Trophoblast cell (in vitro differentiated cells and primary cell): ENCODE measurements at regions not wholly inside any gene's neighbourhood (a gene's known extent, or its start where the extent isn't known, plus 50 kb on each side); places are given as distances from the start of the nearest gene placed in this dataset.

ENCODE experiments used
- DNase-seq, 2 donors: peaks; one replicate each; pipeline ENCODE4 v3.0.0-alpha.2; 2016
- H2AFZ ChIP-seq: 2 replicates; pipeline ENCODE4 v1.6.1; 2013; ENCODE audit warnings: low read length, moderate library complexity, mild to moderate bottlenecking; ENCODE audit not compliant: insufficient read depth, poor library complexity
- H2AK5ac ChIP-seq: 2 replicates; pipeline ENCODE4 v1.6.1; 2013; ENCODE audit warnings: mild to moderate bottlenecking, low read length
- H2BK120ac ChIP-seq: 2 replicates; pipeline ENCODE4 v1.6.1; 2013; ENCODE audit warnings: low read length, mild to moderate bottlenecking, moderate library complexity; ENCODE audit not compliant: insufficient read depth, poor library complexity
- H2BK12ac ChIP-seq: 2 replicates; pipeline ENCODE4 v1.6.1; 2013; ENCODE audit warnings: mild to moderate bottlenecking, low read length, moderate library complexity
- H2BK5ac ChIP-seq: 2 replicates; pipeline ENCODE4 v1.6.1; 2013; ENCODE audit warnings: low read length, low read depth, moderate library complexity, mild to moderate bottlenecking; ENCODE audit not compliant: poor library complexity
- H3K14ac ChIP-seq: 2 replicates; pipeline ENCODE4 v1.6.1; 2013; ENCODE audit warnings: mild to moderate bottlenecking, low read length
- H3K18ac ChIP-seq: 2 replicates; pipeline ENCODE4 v1.6.1; 2013; ENCODE audit warnings: mild to moderate bottlenecking, low read length
- H3K23ac ChIP-seq: 2 replicates; pipeline ENCODE4 v1.6.1; 2013; ENCODE audit warnings: low read length
- H3K27ac ChIP-seq: 2 replicates; pipeline ENCODE4 v1.5.1; 2013; ENCODE audit warnings: low read depth, mild to moderate bottlenecking, inconsistent platforms, low read length, moderate library complexity
- H3K27me3 ChIP-seq: 2 replicates; pipeline ENCODE4 v1.6.1; 2013; ENCODE audit warnings: inconsistent platforms, mild to moderate bottlenecking, low read length, moderate library complexity; ENCODE audit not compliant: insufficient read depth
- H3K36me3 ChIP-seq, 2 experiments: 1 replicate in 1 of 2; 2 replicates in 1 of 2; pipeline ENCODE4 v1.6.1; 2013; ENCODE audit warnings: low read length in 2 of 2, mild to moderate bottlenecking in 2 of 2, moderate library complexity in 1 of 2; ENCODE audit not compliant: insufficient read depth in 2 of 2, control insufficient read depth in 1 of 2
- H3K4ac ChIP-seq: 2 replicates; pipeline ENCODE4 v1.6.1; 2013; ENCODE audit warnings: low read depth, mild to moderate bottlenecking, low read length, moderate library complexity
- H3K4me1 ChIP-seq, 2 experiments: 1 replicate in 1 of 2; 2 replicates in 1 of 2; pipeline ENCODE4 v1.6.1; 2013; ENCODE audit warnings: low read length in 2 of 2, mild to moderate bottlenecking in 2 of 2, moderate library complexity in 1 of 2; ENCODE audit not compliant: insufficient read depth in 2 of 2, control insufficient read depth in 1 of 2
- H3K4me2 ChIP-seq: 2 replicates; pipeline ENCODE4 v1.6.1; 2013; ENCODE audit warnings: inconsistent platforms, mild to moderate bottlenecking, low read length, moderate library complexity
- H3K4me3 ChIP-seq: 2 replicates; pipeline ENCODE4 v1.5.1; 2013; ENCODE audit warnings: mild to moderate bottlenecking, low read depth, low read length, inconsistent platforms
- H3K79me1 ChIP-seq: one replicate; pipeline ENCODE4 v1.6.1; 2013; ENCODE audit warnings: low read length
- H3K79me2 ChIP-seq: 2 replicates; pipeline ENCODE4 v1.6.1; 2013; ENCODE audit warnings: low read length, mild to moderate bottlenecking; ENCODE audit not compliant: control insufficient read depth, insufficient read depth, poor library complexity
- H3K9ac ChIP-seq: 2 replicates; pipeline ENCODE4 v1.6.1; 2013; ENCODE audit warnings: mild to moderate bottlenecking, low read length
- H3K9me3 ChIP-seq: 2 replicates; pipeline ENCODE4 v1.6.1; 2013; ENCODE audit warnings: low read depth, mild to moderate bottlenecking, control low read depth, inconsistent platforms, low read length; ENCODE audit not compliant: insufficient read depth
- H4K12ac ChIP-seq: 2 replicates; pipeline ENCODE4 v1.6.1; 2013; ENCODE audit warnings: low read depth, mild to moderate bottlenecking, low read length, moderate library complexity
- H4K8ac ChIP-seq: 2 replicates; pipeline ENCODE4 v1.6.1; 2013; ENCODE audit warnings: low read depth, mild to moderate bottlenecking, low read length, moderate library complexity
- H4K91ac ChIP-seq: one replicate; pipeline ENCODE4 v1.6.1; 2013; ENCODE audit warnings: low read depth, mild to moderate bottlenecking, low read length, moderate library complexity
- WGBS: extraction: QIAGEN DNeasy Blood & Tissue Kit; methylation state at CpG from one replicate; pipeline ENCODE4 v1.1.7; 2013; ENCODE audit warnings: missing lambda C conversion rate; ENCODE audit not compliant: insufficient read length, insufficient coverage; ENCODE audit errors: extremely low coverage; 5-methylcytosine and 5-hydroxymethylcytosine counted together

GRCh38 chr9:4929917-4930316 lies 55.2 kb upstream of the JAK2 start:
- H3K79me1 ChIP-seq, result no peaks in the 10 kb centered on the region
- no peak overlapping the region for H4K91ac ChIP-seq
- H3K4me1 ChIP-seq, result peaks cover 4% of the 10 kb centered on the region in 2 experiments
- no peak overlapping the region for H4K12ac ChIP-seq
- no CpG with 5 or more reads among the region's 2 CpGs for WGBS
- H3K9me3 ChIP-seq, result no peaks in the 10 kb centered on the region
- no peak overlapping the region for H2BK12ac ChIP-seq
- H2BK5ac ChIP-seq, result no peak overlapping the region
- no peaks in the 10 kb centered on the region for H3K27me3 ChIP-seq
- H3K79me2 ChIP-seq, result no peaks in the 10 kb centered on the region
- no peak overlapping the region for H3K14ac ChIP-seq
- H4K8ac ChIP-seq, result no peak overlapping the region
- H3K9ac ChIP-seq, result no peak overlapping the region
- H3K27ac ChIP-seq, result no peak overlapping the region
- no peak overlapping the region for H3K18ac ChIP-seq
- no peak overlapping the region for H3K4me3 ChIP-seq
- no peak overlapping the region for H2AFZ ChIP-seq
- no peaks in the 10 kb centered on the region for H3K36me3 ChIP-seq
- H3K4ac ChIP-seq, result no peak overlapping the region
- no peak overlapping the region for H3K4me2 ChIP-seq
- H3K23ac ChIP-seq, result no peak overlapping the region
- no peak overlapping the region for H2BK120ac ChIP-seq
- no peak overlapping the region for H2AK5ac ChIP-seq
- DNase-seq, result peak in 1 of 2 donors; percentile 47

- Histone ChIP-seq H3K36me3 (no peaks in the 10 kb centered on the region), H2AK5ac (no peak overlapping the region), H4K91ac (no peak overlapping the region), H2BK12ac (no peak overlapping the region), H3K14ac (no peak overlapping the region), H3K9me3 (no peaks in the 10 kb centered on the region), H3K9ac (no peak overlapping the region), H2BK120ac (no peak overlapping the region), H3K4me2 (no peak overlapping the region), H4K12ac (no peak overlapping the region), H3K4me3 (no peak overlapping the region), H2AFZ (no peak overlapping the region), H4K8ac (no peak overlapping the region), H3K4ac (no peak overlapping the region), H3K79me2 (no peaks in the 10 kb centered on the region), H3K23ac (no peak overlapping the region), H3K79me1 (no peaks in the 10 kb centered on the region), H3K4me1 (peaks cover 4% of the 10 kb centered on the region in 2 experiments), H3K18ac (no peak overlapping the region), H3K27ac (no peak overlapping the region), H3K27me3 (no peaks in the 10 kb centered on the region), H2BK5ac (no peak overlapping the region)
- peak; percentile 70 to 88 for DNase-seq
- no CpG with 5 or more reads among the region's 4 CpGs for WGBS
Measured at GRCh38 chr9:4932681-4933080, 52.4 kb upstream of the JAK2 start.

- DNase-seq, result peak; percentile 85 to 97
- no peak overlapping the region for H3K4me3 ChIP-seq
- no peaks in the 10 kb centered on the region for H3K36me3 ChIP-seq
- H3K9me3 ChIP-seq, result no peaks in the 10 kb centered on the region
- no peak overlapping the region for H4K8ac ChIP-seq
- no peak overlapping the region for H3K27ac ChIP-seq
- H2BK5ac ChIP-seq, result no peak overlapping the region
- no peak overlapping the region for H2BK120ac ChIP-seq
- H3K23ac ChIP-seq, result no peak overlapping the region
- H3K4ac ChIP-seq, result no peak overlapping the region
- no peak overlapping the region for H3K9ac ChIP-seq
- no CpG with 5 or more reads among the region's 4 CpGs for WGBS
- no peak overlapping the region for H3K14ac ChIP-seq
- no peak overlapping the region for H3K4me2 ChIP-seq
- no peak overlapping the region for H4K12ac ChIP-seq
- no peak overlapping the region for H2AK5ac ChIP-seq
- H3K27me3 ChIP-seq, result no peaks in the 10 kb centered on the region
- H3K18ac ChIP-seq, result no peak overlapping the region
- H4K91ac ChIP-seq, result no peak overlapping the region
- no peak overlapping the region for H2AFZ ChIP-seq
- no peaks in the 10 kb centered on the region for H3K79me1 ChIP-seq
- H2BK12ac ChIP-seq, result no peak overlapping the region
- H3K79me2 ChIP-seq, result no peaks in the 10 kb centered on the region
- H3K4me1 ChIP-seq, result peaks cover 4% of the 10 kb centered on the region in 2 experiments
Measured at GRCh38 chr9:4933177-4933576, 51.9 kb upstream of the JAK2 start.

- H3K27ac ChIP-seq, result no peak overlapping the region
- H2BK120ac ChIP-seq, result no peak overlapping the region
- H2BK12ac ChIP-seq, result no peak overlapping the region
- no peak overlapping the region for H4K12ac ChIP-seq
- no peak overlapping the region for H4K8ac ChIP-seq
- WGBS, result no CpG with 5 or more reads among the region's 2 CpGs
- H3K23ac ChIP-seq, result no peak overlapping the region
- no peak overlapping the region for H2BK5ac ChIP-seq
- no peaks in the 10 kb centered on the region for H3K79me2 ChIP-seq
- DNase-seq, result peak; percentile 84 to 93
- H3K9me3 ChIP-seq, result no peaks in the 10 kb centered on the region
- no peak overlapping the region for H2AK5ac ChIP-seq
- no peaks in the 10 kb centered on the region for H3K36me3 ChIP-seq
- H3K9ac ChIP-seq, result no peak overlapping the region
- H3K18ac ChIP-seq, result no peak overlapping the region
- H3K4ac ChIP-seq, result no peak overlapping the region
- H3K14ac ChIP-seq, result no peak overlapping the region
- peaks cover 4% of the 10 kb centered on the region in 2 experiments for H3K4me1 ChIP-seq
- no peak overlapping the region for H3K4me3 ChIP-seq
- H4K91ac ChIP-seq, result no peak overlapping the region
- no peak overlapping the region for H2AFZ ChIP-seq
- no peaks in the 10 kb centered on the region for H3K79me1 ChIP-seq
- H3K4me2 ChIP-seq, result no peak overlapping the region
- no peaks in the 10 kb centered on the region for H3K27me3 ChIP-seq
Measured at GRCh38 chr9:4933861-4934260, 51.2 kb upstream of the JAK2 start.
